Hepatic stellate cell (primary cell): ENCODE measurements at regions not wholly inside any gene's neighbourhood (a gene's known extent, or its start where the extent isn't known, plus 50 kb on each side); places are given as distances from the start of the nearest gene placed in this dataset.
A peak's percentile ranks its signal among the peaks of the same experiment; 100 is the strongest.

Experiments used
- DNase-seq: peaks from one replicate; pipeline ENCODE4 v3.0.0; 2011; ENCODE audit warnings: low spot score

DNA sequence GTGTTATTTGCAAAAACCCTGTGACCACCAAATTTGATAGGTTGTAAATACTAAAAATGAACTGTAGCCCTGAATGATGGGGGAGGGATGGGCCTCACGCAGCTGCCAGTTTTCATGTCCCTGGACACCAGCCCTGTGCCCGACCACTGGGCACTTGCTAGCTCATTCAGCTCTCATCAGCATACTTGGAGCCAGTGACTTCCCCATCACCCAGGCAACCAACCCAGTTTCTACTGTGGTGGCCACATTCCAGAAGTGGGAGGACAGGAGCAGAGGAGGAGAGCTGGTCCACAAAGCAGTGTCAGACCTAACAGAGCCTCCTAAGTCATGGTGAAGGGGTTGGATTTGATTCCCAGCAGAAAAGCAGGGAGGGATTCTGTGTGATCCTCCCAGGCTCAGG lies 128.2 kb downstream of the CPEB2 start:
- DNase-seq = no peak

DNA sequence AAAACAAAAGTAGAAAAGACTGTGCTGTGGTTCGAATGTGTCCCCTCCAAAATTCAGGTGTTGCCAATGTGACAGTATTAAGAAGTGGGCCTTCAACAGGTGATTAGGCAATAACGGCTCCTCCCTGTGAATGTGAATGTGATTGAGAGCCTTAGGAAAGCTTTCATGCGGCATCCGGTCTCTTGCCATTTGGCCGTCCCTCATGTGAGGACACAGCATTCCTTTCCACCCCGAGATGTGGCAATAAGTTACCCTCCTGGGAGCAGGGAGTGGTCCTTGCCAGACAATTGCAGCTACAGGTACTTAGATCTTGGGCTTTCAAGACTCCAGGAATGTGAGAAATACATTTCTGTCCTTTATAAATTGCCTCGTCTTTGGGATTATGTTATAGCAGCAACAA lies 129.3 kb downstream of the CPEB2 start:
- no peak for DNase-seq

DNA sequence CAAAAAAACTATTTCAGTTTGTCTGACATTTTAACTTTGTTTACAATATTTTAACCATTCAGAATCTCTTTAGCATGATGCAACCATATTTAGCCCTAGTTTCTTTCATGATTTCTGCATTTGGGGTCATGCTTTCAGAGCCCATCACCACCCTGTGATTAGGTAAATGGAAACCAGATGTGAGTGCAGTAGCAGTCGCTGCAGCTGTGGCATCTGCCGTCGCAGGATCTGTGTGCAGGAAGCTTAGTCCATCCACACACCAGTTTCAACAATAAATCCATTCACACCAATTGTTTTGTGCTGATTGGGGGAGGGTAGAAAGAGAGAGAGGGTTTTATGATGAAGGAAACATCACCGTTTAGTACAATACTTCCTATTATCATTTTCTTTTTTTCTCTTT lies 130.5 kb downstream of the CPEB2 start:
- DNase-seq = no peak

DNA sequence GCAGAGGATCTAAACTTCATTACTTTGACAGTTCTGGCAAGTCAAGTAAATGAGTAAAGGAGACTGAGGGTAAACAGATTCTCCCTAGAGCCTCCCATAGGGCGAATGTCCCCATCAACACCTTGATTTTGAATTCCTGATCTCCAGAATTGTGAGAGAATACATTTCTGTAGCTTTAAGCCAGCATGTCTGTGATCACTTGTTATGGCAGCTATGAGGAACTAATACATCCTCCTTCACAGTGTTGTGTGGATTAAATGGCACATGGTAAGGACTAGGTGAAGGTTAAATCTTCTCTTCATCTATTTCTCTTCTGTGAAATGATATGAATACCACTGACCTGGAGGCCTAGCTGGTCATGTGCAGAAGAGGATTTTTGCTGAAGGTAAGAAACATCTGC lies 137.3 kb downstream of the CPEB2 start:
- no peak for DNase-seq

DNA sequence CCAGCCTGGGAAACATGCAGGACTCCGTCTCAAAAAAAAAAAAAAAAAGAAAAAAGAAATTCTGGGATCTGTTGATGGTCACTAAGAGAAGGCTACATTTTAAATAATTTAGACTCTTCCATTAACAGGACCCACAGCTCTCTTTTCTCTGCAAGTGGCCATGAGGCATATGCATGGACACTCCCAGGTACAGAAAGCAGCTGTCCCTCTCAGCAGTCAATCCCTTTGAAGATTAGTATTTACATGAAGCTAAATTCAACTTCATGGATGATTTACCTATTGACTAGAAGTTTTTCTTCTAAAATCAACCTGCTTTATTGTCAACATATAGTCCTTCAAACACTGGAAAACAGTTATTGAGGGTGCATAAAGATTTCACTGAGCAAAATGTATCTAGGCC lies 139.9 kb downstream of the CPEB2 start:
- DNase-seq = no peak

DNA sequence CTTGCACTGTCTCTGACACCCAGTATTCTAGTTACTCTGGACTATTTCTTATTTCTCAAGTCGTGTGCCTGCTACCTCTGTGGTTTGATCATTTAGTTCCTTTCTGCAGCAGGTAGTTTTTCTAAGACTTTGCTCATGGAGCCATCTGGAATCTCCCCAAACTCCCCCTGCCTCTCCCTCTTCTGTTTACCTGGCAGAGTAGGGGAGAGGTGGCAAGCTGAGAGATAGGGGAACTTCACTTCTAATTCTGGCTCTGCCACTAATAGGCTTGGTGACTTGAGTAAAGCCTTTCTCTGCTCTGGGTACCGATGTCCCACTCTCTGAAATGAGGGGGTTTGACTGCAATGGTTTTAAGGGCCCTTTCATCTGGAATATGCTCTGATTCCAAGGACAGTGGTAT lies 141.3 kb downstream of the CPEB2 start:
- no peak for DNase-seq

DNA sequence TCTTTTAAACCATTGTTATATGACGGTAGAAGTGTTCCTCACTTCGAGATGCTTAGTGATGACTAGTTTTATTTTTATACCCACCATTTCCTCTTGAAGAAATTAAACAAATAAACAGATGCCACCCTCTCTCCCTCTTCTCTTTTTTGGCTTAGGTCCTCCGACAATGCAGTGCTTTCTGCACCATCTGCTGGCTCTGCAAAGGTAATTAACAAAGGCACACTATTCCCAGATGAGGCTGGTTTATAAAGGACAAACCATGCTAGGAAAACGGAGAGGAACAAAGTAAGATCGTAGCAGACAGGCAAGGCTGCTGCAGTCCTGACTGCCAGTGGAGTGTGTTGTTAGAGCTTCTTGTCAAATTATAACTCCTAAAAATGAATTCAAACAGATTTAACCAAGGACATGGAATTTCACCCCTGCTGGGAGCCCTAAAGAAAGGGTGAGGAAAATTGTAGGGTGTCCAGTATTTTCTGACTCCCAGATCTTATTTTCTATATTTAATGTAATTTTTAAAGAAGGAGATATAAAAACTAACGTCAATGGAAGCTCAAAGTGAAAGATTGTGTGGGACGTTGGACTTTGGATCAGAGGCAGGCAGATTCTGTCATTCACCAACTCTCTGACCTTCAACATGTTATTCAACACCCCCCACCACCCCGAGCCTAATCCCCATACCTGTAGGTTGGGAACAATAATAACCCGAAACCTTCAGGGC lies 142.1 kb downstream of the CPEB2 start:
- DNase-seq = no peak

DNA sequence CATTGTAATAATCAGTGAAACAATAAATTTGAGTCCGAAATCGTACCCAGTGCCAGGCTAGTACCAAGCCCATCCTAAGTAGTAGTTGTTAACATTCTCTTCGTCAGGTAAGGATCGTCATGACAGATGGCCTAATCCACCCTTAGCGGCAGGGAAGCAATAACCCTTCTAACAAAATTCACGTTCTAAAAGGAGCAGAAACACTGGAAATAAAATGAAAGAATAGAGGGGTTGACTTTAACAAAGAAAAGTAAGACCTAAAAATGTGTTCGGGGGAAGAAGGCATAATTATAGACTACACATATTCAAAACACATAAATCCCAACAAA lies 142.7 kb downstream of the CPEB2 start:
- no peak for DNase-seq

DNA sequence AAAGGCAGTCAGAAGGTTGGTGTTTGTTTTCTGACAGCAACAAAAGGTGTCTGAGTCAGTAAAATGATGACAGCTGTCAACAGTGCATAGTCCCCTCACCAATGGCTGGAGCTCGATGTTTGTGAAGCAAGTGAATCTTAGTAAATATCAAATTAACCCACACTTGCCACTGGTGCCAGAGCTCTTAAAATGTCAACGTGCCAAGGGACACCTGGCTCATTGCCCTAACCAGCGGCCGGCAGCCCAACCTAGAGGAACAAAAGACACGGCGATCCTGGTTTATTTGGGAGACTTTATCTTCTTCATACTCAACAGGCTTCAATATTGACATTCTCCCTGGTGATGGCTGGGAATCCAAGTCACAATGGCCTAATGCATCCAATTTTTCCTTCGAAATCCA lies 143.4 kb downstream of the CPEB2 start:
- DNase-seq = no peak

DNA sequence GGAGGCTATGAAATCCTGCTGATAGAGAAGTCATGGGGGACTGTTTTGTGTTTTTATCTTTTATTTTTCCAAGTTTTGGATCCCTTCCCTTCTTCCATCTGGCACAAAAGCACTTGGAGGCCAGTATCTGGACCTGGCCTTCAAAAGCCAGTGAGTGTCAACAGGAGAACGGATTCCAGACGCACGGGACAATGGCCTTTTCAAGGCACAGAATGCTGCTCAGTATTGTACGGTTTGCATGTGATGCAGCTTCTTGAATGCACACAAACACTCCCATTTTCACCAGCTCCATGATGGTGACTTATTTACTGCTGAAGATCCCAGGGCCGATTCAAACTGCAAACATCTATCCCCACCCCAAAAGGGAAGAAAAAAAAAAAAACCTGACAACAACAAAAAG lies 145.4 kb downstream of the CPEB2 start:
- DNase-seq = no peak

DNA sequence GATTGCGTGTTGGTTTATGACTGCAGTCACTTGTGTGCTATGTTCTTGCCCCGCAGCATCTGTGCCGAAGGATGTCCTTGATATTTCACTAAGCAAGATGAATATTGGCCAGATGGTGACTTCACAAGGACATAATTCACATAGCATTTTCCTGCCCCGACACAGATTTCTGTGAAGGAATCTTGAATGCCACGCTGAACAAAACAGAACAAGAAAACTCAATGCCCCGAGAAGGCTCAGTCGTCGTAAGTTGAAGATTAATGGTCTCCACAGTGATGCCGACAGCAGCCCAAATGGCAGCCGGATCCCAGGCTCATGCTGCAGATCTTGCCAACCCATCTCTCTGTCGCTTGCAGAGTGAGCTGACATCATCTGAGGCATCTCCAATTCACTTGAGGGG lies 145.9 kb downstream of the CPEB2 start:
- DNase-seq = no peak

DNA sequence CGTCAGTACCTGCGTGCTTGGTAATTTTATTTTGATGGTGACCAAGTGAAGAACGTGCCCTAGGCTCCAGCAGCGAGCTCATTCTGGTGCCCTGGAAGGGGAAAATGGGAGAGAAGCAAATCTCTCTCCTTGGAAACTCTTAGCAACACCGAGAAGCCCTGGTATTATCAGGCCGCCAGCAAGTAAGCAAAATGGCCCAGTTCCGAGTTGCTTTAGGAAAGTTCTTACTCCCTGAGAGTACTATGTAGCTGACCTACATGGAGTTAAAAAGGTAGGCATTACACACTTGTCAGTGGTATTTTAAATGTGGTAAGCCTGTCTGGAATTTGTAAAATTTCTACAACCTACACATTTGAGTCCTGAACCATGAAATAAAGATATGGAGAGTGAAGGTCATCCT lies 146.4 kb downstream of the CPEB2 start:
- DNase-seq = no peak

DNA sequence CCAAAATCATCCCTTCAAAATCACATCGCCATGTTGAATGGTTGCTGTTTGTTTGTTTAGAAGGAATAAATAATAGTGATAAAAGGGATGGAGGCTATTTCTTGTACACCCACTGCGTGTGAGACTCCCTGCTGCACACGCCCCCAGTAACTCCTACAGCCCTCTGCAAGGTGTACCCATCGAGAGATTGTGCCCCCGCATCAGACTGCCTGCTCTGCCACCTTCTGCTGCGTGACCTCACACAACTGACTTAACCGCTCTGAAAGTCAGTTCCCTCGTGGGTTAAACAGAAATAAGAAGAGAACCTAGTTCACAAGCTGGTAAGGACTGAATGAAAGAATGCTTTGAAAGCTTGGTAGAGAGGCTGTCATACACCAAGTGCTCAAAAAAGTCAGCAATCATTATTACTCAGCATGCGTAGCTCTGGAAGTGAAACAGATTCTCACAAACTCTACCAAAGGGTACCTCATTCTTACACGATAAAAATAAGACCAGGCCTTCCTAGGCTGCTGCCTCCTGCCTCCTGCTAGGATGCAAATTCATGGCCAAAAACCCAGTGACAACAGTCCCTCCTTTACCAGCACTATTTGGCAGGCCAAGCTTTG lies 147.1 kb downstream of the CPEB2 start:
- no peak for DNase-seq

DNA sequence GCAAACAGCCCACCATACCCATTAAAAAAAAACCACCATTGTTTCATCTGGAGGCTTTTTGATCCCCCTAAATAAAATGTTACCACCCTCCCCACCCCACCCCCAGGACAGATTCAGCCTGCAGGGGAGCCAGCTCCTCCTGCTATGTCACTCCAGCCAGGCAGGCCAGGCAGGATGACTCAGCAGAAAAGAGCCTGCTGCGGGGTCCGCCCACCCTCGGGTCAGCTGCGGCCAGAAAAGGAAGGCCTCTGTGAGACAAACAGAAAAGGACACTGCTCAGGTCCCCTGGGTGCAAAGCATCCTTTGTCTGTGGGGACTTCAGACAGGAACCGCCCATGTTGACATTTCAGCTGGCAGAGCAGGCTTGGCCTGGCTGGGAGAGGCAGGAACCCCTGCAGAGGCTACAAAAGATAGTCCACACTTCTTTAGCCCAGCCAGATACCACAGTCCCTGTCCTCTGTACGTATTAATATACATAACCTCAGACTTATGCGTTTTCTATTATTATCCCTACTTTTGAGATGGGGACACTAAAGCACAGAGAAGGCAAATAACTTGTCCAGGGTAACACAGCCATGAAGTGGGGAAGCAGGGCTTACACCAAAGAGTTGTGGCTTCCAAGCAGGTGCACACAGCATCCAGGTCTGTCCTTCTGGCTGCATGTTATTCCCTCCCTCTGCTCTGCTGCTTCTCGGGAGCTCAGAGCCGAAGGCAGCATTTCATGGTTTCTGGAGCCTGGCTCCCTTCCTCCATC lies 147.7 kb downstream of the CPEB2 start:
- peak; percentile 72 for DNase-seq

DNA sequence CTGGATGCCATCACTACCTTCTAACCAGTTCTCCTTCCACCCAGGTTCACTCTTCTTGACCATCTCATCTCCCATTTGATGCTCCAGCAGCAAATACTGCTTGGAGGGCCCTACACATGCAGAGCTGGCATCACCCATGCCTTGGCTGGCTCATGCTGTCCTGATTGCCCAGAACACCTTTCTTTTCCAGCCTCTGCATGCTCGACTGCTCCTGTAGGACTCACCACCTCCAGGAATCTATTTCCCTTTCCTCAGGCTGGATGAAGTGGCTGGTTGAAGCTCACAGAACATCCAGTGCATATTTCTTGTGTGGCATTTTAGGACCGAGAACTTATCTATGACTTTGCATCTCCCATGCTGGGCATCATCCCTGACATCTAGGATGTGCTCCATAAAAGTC lies 148.3 kb downstream of the CPEB2 start:
- no peak for DNase-seq

DNA sequence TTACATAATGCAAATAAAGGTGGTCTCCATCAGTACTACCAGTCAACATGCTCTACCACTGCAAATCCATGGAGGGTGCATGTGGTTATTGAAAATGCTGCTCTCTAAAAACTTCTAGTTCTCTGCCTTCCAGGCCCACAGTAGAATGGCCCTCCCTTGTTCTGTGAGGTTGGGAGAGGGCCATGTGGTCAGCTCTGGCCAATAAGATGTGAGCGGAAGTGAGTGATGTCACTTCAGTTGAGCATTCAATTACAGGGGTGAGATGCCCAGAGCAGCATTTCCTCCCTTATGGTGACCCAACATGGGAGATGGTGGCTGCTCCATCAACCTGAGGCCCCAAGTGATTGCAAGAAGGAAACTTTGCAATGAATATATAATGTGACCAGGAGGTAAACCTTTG lies 148.8 kb downstream of the CPEB2 start:
- DNase-seq = no peak

DNA sequence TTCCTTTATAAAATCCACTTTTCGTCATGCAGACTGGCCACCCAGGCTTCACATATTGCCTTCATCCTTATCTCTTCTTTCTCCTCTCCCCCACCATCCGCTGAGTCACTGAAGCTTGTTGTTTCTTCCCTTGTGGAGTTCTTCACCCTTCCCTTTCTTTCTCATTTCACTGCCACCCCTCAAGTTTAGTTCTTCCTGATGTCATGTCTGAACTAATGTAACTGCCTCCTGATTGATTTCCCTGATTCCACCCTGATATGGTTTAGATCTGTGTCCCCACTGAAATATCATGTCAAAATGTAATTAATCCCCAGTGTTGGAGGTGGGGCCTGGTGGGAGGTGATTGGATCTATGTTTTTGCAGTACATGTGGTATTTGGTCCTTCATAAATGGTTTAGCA lies 151.4 kb downstream of the CPEB2 start:
- no peak for DNase-seq

DNA sequence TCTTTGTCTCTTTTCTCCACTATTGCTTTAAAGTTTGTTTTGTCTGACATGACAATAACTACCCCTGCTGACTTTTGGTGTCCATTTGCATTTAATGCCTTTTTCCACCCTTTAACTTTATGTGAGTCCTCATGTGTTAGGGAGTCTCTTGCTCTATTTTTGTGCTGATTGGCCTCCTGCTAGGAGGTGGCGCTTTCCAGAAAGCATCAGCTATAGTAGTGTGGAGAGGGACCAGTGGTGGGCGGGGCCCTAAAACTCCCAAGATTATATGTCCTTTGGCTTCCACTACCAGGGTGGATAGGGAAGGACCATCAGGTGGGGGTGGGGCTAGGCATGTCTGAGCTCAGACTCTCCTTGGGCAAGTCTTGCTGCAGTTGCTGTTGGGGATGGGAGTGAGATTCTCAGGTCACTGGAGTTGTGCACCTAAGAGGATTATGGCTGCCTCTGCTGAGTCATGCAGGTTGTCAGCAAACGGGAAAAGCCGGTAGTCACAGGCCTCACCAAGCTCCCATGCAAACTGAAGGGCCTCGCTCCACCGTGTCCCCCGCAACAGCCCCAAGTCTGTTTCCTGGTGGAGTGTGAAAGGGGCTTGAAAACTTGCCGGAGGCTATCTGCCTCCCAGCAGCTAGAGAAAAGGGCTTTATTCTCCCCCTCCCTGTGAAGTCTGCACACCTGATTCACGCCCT lies 156.3 kb downstream of the CPEB2 start:
- DNase-seq = no peak

DNA sequence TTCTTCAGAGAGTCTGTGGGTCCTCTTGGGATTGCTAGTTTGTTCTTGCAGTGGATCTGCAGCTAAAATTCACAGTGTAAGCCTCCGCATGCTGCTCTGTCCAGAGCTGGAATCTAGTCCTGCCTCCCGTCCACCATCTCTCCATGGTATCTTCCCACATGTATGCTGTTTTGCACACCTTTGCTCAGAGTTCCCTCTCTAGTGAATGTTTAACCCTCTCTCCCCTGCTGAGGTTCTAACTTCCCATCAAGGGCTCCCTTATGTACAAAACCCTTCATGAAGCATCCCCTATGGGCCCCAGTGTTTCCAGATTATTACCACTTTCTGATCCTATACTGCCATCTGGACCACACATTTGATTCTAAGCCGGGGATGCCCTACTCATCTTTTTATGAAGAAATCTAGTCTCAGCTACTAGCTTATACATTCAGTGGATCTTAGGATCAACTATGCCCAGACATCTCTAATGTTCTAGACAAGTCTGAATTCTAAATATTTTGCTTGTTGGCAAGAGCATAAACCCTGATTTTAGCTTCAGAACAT lies 157.3 kb downstream of the CPEB2 start:
- no peak for DNase-seq

DNA sequence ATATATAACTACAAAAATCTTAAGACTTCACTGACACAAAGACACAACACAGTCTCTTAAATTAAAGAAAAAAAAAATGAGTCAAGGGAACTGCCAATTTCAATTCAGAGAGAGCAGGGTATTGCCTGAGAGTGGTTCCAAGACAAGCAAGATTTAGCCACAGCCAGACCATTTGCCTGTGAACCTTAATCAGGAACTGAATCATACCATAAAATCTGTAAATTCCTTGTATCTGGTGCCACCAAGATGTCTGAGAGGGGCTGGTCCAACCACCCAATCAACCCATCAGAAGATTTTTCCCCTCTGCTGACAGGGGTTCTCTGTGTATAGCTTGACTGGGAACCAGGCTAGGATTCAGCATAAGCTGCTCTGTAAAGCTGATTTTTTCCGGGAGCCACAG lies 159.2 kb downstream of the CPEB2 start:
- no peak for DNase-seq

DNA sequence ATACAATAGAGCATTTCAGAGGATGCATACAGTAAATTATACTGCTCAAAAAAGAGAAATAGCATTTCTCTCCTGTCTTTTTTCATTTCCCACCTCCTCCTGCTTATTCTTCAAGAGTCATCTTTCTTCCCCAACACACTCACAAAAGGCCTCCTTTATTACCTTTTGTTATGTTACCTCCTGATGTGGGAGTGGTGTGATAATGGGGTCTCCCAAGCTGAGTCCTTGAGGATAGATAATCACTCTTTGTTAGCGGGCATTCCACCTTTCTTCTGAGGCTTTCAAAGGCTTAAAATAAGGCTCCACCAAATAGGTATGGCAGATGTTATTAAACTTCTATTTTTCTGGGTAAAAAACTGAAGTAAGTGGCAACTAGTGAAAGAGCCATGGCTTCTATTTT lies 159.8 kb downstream of the CPEB2 start:
- DNase-seq = no peak

DNA sequence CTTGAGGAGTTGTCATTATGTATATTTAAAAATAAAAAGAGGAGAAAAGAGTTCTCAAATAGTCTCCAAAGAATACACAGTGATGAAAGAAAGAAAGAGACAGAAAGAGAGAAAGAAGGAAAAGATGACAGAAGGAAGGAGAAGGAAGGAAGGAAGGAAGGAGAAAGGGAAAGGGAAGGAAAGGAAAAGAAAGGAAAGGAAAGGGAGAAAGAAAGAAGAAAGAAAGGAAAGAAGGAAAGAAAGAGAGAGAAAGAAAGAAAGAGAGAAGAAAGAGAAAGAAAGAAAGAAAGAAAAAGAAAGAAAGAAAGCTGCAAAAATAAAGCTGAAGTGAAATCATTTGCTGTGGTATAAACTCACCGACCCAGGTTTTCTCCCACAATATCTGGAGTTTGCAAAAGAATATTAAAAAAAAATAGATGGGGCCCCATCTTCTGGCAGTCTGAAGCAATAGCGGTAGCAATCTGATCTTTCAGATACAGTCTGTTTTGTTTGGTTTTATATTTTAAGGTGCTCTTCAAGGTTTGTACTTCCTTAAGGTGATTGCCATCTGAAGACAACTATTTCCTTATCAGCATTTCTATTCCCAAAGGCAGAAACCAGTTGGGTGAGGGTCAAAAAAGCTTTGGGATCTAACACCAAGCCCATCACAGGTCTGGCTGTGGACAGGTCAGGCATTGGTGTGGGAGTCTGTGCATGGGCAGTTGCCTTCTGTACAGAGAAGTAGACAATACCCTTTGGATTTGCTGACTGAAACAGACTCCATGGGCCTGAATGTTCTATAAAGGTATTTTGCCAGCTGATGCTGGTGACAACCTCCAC lies 160.4 kb downstream of the CPEB2 start:
- DNase-seq = peak; percentile 11
